CD14-positive monocyte (primary cell): ENCODE measurements at regions not wholly inside any gene's neighbourhood (a gene's known extent, or its start where the extent isn't known, plus 50 kb on each side); places are given as distances from the start of the nearest gene placed in this dataset.

ENCODE experiments used
- DNase-seq, 3 donors: peaks; one replicate each; pipeline ENCODE4 v3.0.0-alpha.2; 2011 to 2022
- H2AFZ ChIP-seq: 2 replicates; pipeline ENCODE4 v1.6.0; 2012; ENCODE audit warnings: mild to moderate bottlenecking, low read depth, low read length, inconsistent platforms; ENCODE audit not compliant: insufficient read depth, poor library complexity, severe bottlenecking
- H3K27ac ChIP-seq, 2 donors: 1 replicate in 1 of 2; 2 replicates in 1 of 2; pipeline ENCODE4 v1.5.1; 2012 to 2013; ENCODE audit warnings: low read length in 2 of 2, control low read depth in 1 of 2, inconsistent platforms in 1 of 2, low read depth in 1 of 2, mild to moderate bottlenecking in 1 of 2
- H3K27me3 ChIP-seq, 2 donors: one replicate each; pipeline versions ENCODE4 v1.6.0 to v1.6.1; 2011 to 2013; ENCODE audit warnings: low read length in 2 of 2; ENCODE audit not compliant: control insufficient read depth in 2 of 2, insufficient read depth in 2 of 2
- H3K36me3 ChIP-seq, 2 donors: replicated peaks in 1 of 2; 1 replicate in 1 of 2; 2 replicates in 1 of 2; pipeline versions ENCODE4 v1.5.1 to v1.6.1; 2012 to 2013; ENCODE audit warnings: low read length in 2 of 2, control low read depth in 1 of 2, inconsistent platforms in 1 of 2, mild to moderate bottlenecking in 1 of 2; ENCODE audit not compliant: insufficient read depth in 2 of 2, control insufficient read depth in 1 of 2
- H3K4me1 ChIP-seq, 2 donors: 1 replicate in 1 of 2; 2 replicates in 1 of 2; pipeline versions ENCODE4 v1.5.1 to v1.6.1; 2012 to 2013; ENCODE audit warnings: low read length in 2 of 2, control low read depth in 1 of 2, inconsistent platforms in 1 of 2, mild to moderate bottlenecking in 1 of 2, moderate library complexity in 1 of 2; ENCODE audit not compliant: insufficient read depth in 2 of 2, control insufficient read depth in 1 of 2
- H3K4me2 ChIP-seq: replicated peaks from 2 replicates; pipeline ENCODE3; 2012; ENCODE audit warnings: low read length, moderate library complexity, mild to moderate bottlenecking; ENCODE audit not compliant: poor library complexity, severe bottlenecking; ENCODE audit errors: extremely low read depth
- H3K4me3 ChIP-seq, 3 experiments: fragments of 200-600 bp in 1 of 3; sonication (generic) in 1 of 3; replicated peaks in 1 of 3; 1 replicate in 2 of 3; 2 replicates in 1 of 3; pipeline ENCODE4 v1.5.1; 2011 to 2013; ENCODE audit warnings: low read length in 3 of 3, mild to moderate bottlenecking in 3 of 3, control low read depth in 2 of 3, low read depth in 2 of 3, inconsistent platforms in 1 of 3, moderate library complexity in 1 of 3
- H3K79me2 ChIP-seq: 2 replicates; pipeline ENCODE4 v1.6.0; 2012; ENCODE audit warnings: mild to moderate bottlenecking, control low read depth, inconsistent platforms, low read length, moderate library complexity; ENCODE audit not compliant: insufficient read depth
- H3K9ac ChIP-seq: 2 replicates; pipeline ENCODE4 v1.6.0; 2017; ENCODE audit warnings: low read length, mild to moderate bottlenecking; ENCODE audit not compliant: insufficient read depth, poor library complexity, severe bottlenecking
- H3K9me3 ChIP-seq, 2 donors: replicated peaks in 1 of 2; 1 replicate in 1 of 2; 2 replicates in 1 of 2; pipeline versions ENCODE4 v1.5.1 to v1.6.1; 2012 to 2013; ENCODE audit warnings: low read length in 2 of 2, control low read depth in 1 of 2; ENCODE audit not compliant: control insufficient read depth in 1 of 2, insufficient read depth in 1 of 2
- H4K20me1 ChIP-seq: 2 replicates; pipeline ENCODE4 v1.6.0; 2012; ENCODE audit warnings: mild to moderate bottlenecking, low read length, control low read depth, moderate library complexity; ENCODE audit not compliant: insufficient read depth
- H3K27ac Mint-ChIP-seq, 7 donors: one replicate each; pipeline ENCODE4 v1.8.0; 2020; ENCODE audit warnings: mild to moderate bottlenecking in 7 of 7, mixed read lengths in 7 of 7, moderate library complexity in 6 of 7, inconsistent platforms in 2 of 7
- H3K27me3 Mint-ChIP-seq, 3 donors: one replicate each; pipeline ENCODE4 v1.8.0; 2021 to 2022; ENCODE audit warnings: low read depth in 3 of 3, mild to moderate bottlenecking in 3 of 3, mixed read lengths in 3 of 3, moderate library complexity in 3 of 3, inconsistent platforms in 1 of 3
- H3K36me3 Mint-ChIP-seq, 2 donors: one replicate each; pipeline ENCODE4 v1.8.0; 2020; ENCODE audit warnings: mixed read lengths in 2 of 2, inconsistent platforms in 1 of 2, mild to moderate bottlenecking in 1 of 2
- H3K4me1 Mint-ChIP-seq: one replicate; pipeline ENCODE4 v1.8.0; 2020; ENCODE audit warnings: mild to moderate bottlenecking, mixed read lengths
- H3K4me3 Mint-ChIP-seq, 2 donors: one replicate each; pipeline ENCODE4 v1.8.0; 2020; ENCODE audit warnings: mild to moderate bottlenecking in 2 of 2, mixed read lengths in 2 of 2, moderate library complexity in 1 of 2
- H3K9me3 Mint-ChIP-seq, 7 donors: one replicate each; pipeline ENCODE4 v1.8.0; 2020 to 2022; ENCODE audit warnings: mixed read lengths in 7 of 7, mild to moderate bottlenecking in 6 of 7, moderate library complexity in 6 of 7, inconsistent platforms in 2 of 7
- CTCF ChIP-seq: fragments of 200-600 bp; IDR thresholded peaks from one replicate; pipeline ENCODE4 v1.8.0; 2022; ENCODE audit warnings: antibody characterized with exemption, mild to moderate bottlenecking
- WGBS: methylation state at CpG from one replicate; pipeline ENCODE4 v1.1.5; 2013; ENCODE audit warnings: missing lambda C conversion rate; ENCODE audit not compliant: insufficient coverage; 5-methylcytosine and 5-hydroxymethylcytosine counted together
- intact Hi-C, 2 donors: fragments of 100-400 bp; cut with micrococcal nuclease; formaldehyde crosslinking; loops; one replicate each; pipeline versions ENCODE4 v1.15.0 to v1.15.1; 2023

DNA sequence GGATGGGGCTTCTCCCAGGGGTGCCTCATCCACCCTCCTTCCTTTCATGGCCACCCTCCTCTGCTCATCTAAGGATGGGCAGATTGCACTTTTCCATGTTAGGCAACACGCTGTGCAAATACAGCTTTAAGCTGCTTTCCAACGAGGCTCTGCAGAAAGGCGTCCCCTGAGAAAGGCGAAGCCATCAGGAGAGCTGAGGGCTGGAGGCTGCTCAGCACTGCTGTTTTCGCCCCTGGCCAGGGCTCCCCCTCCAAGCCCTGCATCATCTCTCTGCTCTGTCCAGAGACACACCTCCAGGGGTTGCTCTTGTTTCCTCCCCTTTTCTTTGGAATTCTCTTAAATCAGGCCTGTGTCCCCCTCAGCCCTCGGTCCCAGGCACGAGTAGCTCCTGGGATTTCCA is 526.1 kb downstream of the CDH26 start:
- no peak for TF ChIP-seq CTCF
- Histone ChIP-seq H3K4me2 (no peak overlapping the region), H3K4me1 (no peaks in the 10 kb centered on the region), H3K9me3 (no peaks in the 10 kb centered on the region), H3K27me3 (no peaks in the 10 kb centered on the region), H4K20me1 (no peaks in the 10 kb centered on the region), H3K4me3 (no peak overlapping the region), H3K79me2 (no peaks in the 10 kb centered on the region), H3K9ac (no peak overlapping the region), H2AFZ (no peak overlapping the region), H3K27ac (no peak overlapping the region), H3K36me3 (no peaks in the 10 kb centered on the region)
- H3K36me3 Mint-ChIP-seq: no peaks in the 10 kb centered on the region
- 82% methylated on average over 7 of the region's 7 CpGs for WGBS
- peaks cover 0 to 3% (median 0%) of the 10 kb centered on the region in 7 donors for H3K9me3 Mint-ChIP-seq
- H3K4me1 Mint-ChIP-seq: no peaks in the 10 kb centered on the region
- H3K27ac Mint-ChIP-seq: no peak overlapping the region
- H3K27me3 Mint-ChIP-seq: peaks cover 6 to 12% (median 9%) of the 10 kb centered on the region in 3 donors
- DNase-seq: no peak
- no peak overlapping the region for H3K4me3 Mint-ChIP-seq
- intact Hi-C loops: no loop called here

DNA sequence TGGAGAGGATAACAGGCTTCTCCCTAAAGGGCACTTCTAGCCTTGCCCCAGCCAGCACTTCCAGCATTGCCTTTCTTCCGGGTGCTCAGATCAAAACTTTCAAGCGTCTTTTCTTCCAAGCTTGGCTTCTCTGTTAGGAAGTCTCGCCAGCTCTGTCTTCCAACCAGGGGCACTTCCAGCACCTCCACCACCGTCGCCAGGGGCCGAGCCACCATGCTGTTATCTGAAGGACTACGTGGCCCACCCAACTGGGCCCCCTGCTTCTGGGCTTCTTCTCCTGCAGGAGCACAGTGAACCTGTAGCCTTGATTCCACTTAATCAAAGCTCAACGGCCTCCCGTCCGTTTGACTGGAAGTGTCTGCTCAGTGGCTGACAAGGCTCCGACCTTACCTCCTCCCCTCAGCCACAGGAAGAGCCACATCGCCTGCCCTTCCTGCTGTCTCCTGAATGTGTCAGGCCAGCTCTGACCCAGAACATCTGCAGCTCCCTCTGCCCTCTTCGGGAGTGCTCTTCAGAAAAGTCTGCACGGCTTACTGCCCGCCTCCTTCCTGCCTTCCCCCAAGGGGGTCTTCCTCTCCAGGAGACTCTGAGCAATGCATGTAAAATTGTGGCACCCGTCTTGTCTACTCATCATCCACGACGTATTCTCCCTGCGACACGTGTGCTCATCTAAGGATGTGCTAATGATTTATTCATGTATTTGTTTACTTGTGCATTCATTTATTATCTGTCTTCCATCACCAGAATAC is 527.0 kb downstream of the CDH26 start:
- no peak overlapping the region for H3K4me2 ChIP-seq
- H3K9ac ChIP-seq: no peak overlapping the region
- no peak overlapping the region for H3K4me3 Mint-ChIP-seq
- no peak overlapping the region for H3K4me3 ChIP-seq
- H2AFZ ChIP-seq: no peak overlapping the region
- 58% methylated on average over 15 of the region's 20 CpGs for WGBS
- no peaks in the 10 kb centered on the region for H3K27me3 ChIP-seq
- TF ChIP-seq CTCF: no peak
- H3K79me2 ChIP-seq: no peaks in the 10 kb centered on the region
- no peaks in the 10 kb centered on the region for H3K4me1 ChIP-seq
- H3K27me3 Mint-ChIP-seq: peaks cover 7 to 12% (median 10%) of the 10 kb centered on the region in 3 donors
- no peaks in the 10 kb centered on the region for H4K20me1 ChIP-seq
- no peaks in the 10 kb centered on the region for H3K36me3 Mint-ChIP-seq
- H3K36me3 ChIP-seq: no peaks in the 10 kb centered on the region
- no peak overlapping the region for H3K27ac ChIP-seq
- no peak for DNase-seq
- H3K4me1 Mint-ChIP-seq: no peaks in the 10 kb centered on the region
- peaks cover 0 to 3% (median 0%) of the 10 kb centered on the region in 7 donors for H3K9me3 Mint-ChIP-seq
- intact Hi-C loops: no loop called here
- no peaks in the 10 kb centered on the region for H3K9me3 ChIP-seq
- no peak overlapping the region for H3K27ac Mint-ChIP-seq
